HCT116 (cell line): ENCODE measurements at regions not wholly inside any gene's neighbourhood (a gene's known extent, or its start where the extent isn't known, plus 50 kb on each side); places are given as distances from the start of the nearest gene placed in this dataset.

Source experiments
- CEBPB ChIP-seq: IDR thresholded peaks from 2 replicates; pipeline ENCODE4 v1.6.1; 2012; ENCODE audit warnings: low read depth
- EZH2phosphoT487 ChIP-seq: fragments of 200-600 bp; IDR thresholded peaks from 2 replicates; pipeline ENCODE4 v1.6.1; 2018; ENCODE audit warnings: antibody characterized with exemption, borderline replicate concordance
- TF ChIP-seq, protein P1 (sequence below), 3 experiments: fragments of 200-600 bp in 1 of 3; sonication (generic) in 1 of 3; IDR thresholded peaks in 2 of 3; conservative IDR thresholded peaks in 1 of 3; 2 replicates each; pipeline ENCODE4 v1.5.1; 2012 to 2017; ENCODE audit warnings: low read depth in 2 of 3, low read length in 2 of 3, antibody characterized with exemption in 1 of 3, borderline replicate concordance in 1 of 3, control low read depth in 1 of 3, mild to moderate bottlenecking in 1 of 3, mixed read lengths in 1 of 3, mixed run types in 1 of 3, moderate library complexity in 1 of 3; ENCODE audit not compliant: insufficient read depth in 1 of 3
- TF ChIP-seq, protein P2 (sequence below): IDR thresholded peaks from 2 replicates; pipeline ENCODE4 v1.6.1; 2012

DNA sequence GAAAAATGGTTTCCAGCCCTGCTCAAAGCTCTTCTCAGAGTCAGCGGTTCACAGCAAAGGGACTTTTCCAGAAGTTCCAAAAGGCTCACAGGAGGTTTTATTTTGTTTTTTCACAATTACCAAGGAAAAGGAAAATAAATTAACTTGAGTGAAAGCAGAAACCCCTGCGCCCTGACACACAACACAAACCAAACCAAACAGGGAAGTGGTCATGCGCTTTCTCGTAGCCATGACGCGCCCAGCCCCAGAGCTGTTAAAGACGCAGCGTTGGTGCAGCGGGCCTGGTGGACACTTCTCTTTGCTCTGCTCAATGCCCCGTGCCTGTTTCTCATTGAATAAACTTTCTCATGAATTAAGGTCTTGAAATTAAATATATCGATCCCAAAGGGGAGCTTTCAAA lies 134.4 kb upstream of the LYZL2 start:
- TF ChIP-seq, protein P1, sequence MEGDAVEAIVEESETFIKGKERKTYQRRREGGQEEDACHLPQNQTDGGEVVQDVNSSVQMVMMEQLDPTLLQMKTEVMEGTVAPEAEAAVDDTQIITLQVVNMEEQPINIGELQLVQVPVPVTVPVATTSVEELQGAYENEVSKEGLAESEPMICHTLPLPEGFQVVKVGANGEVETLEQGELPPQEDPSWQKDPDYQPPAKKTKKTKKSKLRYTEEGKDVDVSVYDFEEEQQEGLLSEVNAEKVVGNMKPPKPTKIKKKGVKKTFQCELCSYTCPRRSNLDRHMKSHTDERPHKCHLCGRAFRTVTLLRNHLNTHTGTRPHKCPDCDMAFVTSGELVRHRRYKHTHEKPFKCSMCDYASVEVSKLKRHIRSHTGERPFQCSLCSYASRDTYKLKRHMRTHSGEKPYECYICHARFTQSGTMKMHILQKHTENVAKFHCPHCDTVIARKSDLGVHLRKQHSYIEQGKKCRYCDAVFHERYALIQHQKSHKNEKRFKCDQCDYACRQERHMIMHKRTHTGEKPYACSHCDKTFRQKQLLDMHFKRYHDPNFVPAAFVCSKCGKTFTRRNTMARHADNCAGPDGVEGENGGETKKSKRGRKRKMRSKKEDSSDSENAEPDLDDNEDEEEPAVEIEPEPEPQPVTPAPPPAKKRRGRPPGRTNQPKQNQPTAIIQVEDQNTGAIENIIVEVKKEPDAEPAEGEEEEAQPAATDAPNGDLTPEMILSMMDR (IDR thresholded peaks at IDR 0.05 in 2 of 3, conservative IDR thresholded peaks at IDR 0.05 in 1 of 3; ENCODE audit: borderline replicate concordance in 1 of 3, insufficient read depth in 1 of 3, low read depth in 2 of 3, low read length in 2 of 3) = no peak
- TF ChIP-seq CEBPB = no peak
- TF ChIP-seq EZH2phosphoT487 = no peak
- TF ChIP-seq, protein P2, sequence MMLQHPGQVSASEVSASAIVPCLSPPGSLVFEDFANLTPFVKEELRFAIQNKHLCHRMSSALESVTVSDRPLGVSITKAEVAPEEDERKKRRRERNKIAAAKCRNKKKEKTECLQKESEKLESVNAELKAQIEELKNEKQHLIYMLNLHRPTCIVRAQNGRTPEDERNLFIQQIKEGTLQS = no peak
